ENCODE measurements at regions not wholly inside any gene's neighbourhood (a gene's known extent, or its start where the extent isn't known, plus 50 kb on each side); places are given as distances from the start of the nearest gene placed in this dataset.

DNA sequence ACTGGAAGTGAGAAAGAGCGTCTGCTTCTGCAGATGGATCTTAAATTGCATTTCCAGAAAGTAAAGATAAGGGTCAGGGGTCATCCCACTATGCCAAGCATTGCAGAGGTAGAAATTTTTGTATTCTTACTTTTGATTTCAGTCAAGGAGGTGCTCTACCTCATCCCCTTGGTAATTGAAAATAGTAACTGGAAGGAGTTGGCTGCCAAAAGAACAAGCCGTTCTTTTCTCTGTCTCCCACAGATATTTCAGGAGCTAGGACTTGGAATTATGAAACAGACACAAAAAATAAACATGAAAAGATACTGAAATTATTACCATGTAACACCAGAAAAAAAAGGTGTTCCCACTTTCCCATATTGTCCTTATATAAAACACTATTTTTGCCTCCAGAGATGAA is 309.9 kb upstream of the UMPS start:
- no peak for DNase-seq

DNA sequence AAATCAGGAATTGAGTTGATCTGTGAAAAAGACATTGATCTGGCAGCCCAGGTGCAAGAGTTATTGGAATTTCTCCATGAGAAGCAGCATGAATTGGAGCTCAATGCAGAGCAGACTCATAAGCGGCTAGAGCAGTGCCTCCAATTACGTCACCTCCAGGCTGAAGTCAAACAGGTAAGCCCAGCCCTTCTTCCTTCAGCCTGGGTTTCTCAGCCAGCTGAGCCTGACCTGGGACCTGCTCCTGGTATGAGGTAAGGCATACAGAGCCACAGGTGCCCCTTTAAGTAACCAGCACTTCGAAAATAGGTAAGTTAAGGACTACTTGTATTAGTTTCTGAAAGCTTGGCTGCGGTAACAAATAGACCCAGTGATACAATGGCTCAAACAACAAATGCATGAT is 307.4 kb upstream of the UMPS start:
- DNase-seq = no peak

GRCh38 chr3:124424396-124424795 is 305.9 kb upstream of the UMPS start:
- DNase-seq = no peak

DNA sequence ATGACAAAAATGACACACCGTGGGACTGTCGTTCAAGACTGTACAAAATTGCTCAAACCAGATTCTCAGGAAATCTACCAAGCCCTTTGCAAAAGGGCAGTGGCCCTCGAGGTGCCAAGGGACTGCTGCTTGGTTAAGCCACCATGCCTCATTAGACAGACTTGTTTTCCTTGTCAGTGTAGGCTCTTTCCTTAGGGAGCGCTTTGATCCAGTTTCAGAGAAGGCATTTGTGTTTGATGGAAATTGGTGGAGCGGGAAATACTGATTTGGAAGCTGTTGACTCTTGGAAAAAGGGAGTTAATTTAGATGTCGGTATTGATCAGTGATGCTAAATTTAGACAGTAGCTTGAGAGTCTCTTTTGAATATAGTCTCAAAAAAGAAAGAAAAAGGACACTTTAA is 304.3 kb upstream of the UMPS start:
- no peak for DNase-seq

GRCh38 chr3:124428372-124429128 is 301.7 kb upstream of the UMPS start:
- DNase-seq = no peak

DNA sequence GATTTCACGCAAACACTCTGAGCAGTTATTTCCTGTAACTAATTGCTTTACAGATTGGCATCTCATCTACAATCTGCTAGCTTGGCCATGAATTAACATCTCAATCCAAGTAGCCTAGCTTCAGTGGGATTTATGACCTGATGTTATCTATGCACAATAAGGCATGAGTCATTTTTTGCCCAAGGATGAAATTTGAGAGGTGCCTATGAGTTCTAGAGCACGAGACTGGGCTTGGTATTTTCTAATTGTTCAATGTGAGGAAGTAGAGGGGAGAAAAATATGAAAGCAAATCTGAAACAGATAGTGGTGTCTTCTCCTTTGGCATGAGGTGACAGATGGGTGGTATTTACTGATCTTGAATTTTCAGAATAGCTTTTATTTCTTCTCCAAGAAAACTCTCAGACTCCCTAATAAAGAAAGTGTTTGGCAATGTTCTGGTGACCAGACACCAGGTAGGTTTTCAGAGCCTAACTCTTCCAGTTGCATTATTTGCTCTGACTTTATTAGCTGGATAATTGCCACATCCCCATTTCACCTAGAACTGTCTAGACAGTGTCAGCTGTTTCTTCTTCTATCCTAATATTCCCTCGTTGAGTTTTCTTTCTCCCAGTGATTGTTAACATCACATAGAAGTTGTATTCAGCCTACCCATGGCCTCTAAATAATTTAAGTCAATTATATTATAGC is 301.0 kb upstream of the UMPS start:
- no peak for DNase-seq

DNA sequence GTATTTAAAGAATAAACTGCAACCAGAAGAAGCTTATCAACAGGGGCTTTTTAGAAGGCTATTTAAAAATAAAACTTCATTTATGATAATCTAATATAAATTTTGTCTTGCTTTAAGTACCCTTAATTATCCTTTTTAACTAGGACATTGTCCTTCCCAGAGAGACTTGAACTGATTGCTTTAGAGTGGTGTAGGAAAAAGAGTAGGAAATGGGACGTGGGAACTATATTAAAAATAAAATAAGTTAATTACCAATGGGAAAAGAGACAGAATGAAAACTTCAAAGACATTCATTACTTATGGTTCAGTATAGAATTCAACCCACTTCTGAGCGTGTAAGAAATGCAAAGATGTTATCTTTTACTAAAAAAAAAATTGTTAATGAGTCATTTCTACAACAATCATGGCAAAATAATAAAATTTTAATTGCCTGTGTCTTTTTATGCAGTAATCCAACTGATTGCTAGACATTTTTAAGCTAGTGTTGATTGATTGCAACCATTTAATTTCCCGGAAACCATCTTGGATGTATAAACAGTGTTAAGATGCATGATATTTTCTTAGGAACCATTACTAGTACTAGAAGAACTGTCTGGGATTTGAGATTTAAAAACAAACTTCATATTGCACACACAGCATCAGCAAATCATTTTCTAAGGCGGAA is 298.8 kb upstream of the UMPS start:
- no peak for DNase-seq

DNA sequence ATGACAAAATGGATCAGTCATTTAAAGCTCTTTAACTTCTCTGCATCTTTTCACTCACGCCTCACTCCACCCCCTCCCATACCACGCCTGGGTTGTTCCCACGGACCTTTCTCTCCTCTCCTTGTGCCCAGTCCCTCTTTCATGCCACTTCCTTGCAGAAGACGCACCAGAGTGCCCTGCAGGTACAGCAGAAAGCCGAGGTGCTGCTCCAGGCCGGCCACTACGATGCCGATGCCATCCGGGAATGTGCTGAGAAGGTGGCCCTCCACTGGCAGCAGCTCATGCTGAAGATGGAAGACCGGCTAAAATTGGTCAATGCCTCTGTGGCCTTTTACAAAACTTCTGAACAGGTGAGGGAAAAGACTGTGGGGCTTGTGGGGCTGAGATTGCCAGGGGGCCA is 296.1 kb upstream of the UMPS start:
- no peak for DNase-seq

DNA sequence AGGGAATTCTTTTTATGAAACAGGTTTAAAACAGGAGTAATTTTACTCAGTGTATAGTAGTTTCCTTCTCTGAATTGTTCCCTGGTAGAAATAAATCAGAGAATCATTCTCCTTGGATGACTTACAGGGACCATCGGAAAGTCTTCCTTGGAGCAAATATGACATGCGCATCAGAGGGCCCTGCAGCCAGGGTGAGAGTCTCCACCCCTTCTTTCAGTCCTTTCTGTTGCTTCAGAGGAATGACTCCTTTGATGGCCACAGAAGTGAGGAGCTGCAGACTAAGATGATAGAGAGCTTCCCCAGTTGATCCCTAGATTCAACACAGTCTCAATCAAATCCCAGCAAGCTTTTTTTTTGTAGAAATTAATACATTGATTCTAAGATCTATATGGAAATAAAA is 294.8 kb upstream of the UMPS start:
- DNase-seq = no peak

GRCh38 chr3:124438813-124439212 is 291.4 kb upstream of the UMPS start:
- DNase-seq = no peak

GRCh38 chr3:124439603-124440002 is 290.6 kb upstream of the UMPS start:
- DNase-seq = no peak

GRCh38 chr3:124441766-124442165 is 288.5 kb upstream of the UMPS start:
- DNase-seq = no peak

GRCh38 chr3:124442463-124442862 is 287.8 kb upstream of the UMPS start:
- no peak for DNase-seq

GRCh38 chr3:124443446-124443845 is 286.8 kb upstream of the UMPS start:
- no peak for DNase-seq

DNA sequence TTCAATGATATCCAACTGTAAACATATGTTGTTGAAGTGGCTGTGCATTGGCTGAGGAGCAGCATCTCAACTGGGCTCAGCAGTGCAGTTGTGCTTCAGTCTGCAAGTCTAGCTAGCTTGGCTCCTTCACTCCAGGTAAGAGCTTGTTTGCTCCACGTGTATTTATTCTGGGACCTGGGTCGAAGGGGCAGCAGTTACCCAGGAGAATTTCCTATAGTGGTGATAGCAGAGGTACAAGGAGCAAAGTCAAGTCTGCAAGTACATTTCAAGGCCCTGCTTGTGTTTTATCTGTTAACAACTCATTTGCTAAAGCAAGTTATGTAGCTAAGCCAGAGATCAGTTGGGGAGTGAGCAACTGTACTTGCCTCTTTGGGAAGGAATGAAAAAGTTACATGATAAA is 286.2 kb upstream of the UMPS start:
- no peak for DNase-seq

DNA sequence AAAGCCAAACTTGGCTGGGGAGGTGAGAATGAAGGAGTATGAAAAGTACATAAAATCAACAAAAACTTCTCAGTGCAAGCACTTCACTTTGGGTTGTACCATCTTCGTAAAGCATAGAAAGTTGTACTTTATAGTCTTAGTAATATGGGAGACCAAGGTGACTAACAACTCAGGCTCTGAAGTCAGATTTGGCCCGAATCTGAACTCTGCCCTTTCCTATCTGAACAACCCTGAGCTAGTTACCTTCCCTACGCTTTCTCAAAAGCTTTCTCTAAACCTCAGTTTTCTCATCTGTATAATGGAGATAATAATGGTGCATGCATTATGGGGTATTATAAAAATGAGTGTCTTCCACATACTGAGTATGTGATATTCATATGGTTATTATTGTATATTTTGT is 285.4 kb upstream of the UMPS start:
- no peak for DNase-seq

GRCh38 chr3:124447845-124448244 is 282.4 kb upstream of the UMPS start:
- DNase-seq = no peak

DNA sequence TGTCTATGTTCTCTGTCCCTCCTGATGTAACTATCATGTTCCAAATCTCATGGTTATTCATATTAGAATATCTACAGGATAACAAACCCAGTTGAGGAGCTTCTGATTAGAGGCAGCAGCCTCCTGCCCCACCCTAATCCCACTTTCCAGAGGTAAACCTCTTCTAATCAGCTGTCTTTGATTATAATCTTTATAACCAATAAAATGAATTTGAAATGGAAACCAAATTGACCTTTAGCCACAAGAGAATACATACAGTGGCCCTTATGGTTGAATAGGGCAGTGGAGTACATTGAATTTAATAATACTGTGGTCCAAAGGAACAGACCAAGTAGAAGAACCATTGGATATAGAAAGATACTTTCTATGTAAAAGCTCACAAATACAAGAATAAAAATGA is 281.3 kb upstream of the UMPS start:
- no peak for DNase-seq

- DNase-seq = no peak
Observed at GRCh38 chr3:124450366-124450765, 279.9 kb upstream of the UMPS start.

DNA sequence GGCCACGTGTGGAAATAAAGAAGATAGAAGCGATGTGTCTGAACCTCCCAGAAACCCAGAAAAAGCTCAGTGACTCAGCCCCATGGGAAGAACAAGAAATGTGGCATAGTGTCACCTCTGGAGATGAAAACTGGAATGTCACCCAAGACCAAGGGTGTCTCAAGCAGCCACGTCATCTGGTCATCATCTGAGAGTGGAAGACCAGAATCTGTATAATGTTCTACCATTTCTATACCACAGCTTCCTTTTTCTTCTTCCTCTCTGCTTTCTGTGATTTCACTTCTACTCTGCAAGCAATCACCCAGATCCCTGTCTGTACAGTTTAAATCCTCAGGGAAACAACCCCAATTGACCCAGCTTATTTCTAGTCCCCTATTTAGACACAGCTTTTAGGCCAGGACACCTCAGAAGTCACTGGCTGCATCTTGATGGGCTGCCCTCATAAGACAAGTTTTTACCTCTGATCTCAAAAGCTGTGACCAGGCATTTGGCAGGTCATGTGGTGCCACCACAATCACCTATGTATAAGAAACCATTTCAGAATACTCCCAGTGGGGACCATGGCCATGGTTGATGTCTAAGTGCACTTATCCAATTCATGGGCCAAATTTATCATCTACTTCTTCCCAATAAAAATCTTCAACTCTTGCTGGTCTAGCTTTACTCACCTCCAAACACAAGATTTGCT is 278.5 kb upstream of the UMPS start:
- no peak for DNase-seq

- no peak for DNase-seq
Observed at GRCh38 chr3:124453189-124453588, 277.1 kb upstream of the UMPS start.

- DNase-seq = no peak
Observed at GRCh38 chr3:124455891-124456290, 274.4 kb upstream of the UMPS start.

GRCh38 chr3:124456506-124456905 is 273.7 kb upstream of the UMPS start:
- no peak for DNase-seq

- DNase-seq = no peak
Observed at GRCh38 chr3:124459678-124460077, 270.6 kb upstream of the UMPS start.

Data from activated CD4-positive, CD25-positive, alpha-beta regulatory T cell treated with anti-CD3 and anti-CD28 coated beads, Interleukin-2, amount 50 U/mL, for 72 hours (primary cell).